Ureter (tissue), 1 donor: ENCODE measurements at regions not wholly inside any gene's neighbourhood (a gene's known extent, or its start where the extent isn't known, plus 50 kb on each side); places are given as distances from the start of the nearest gene placed in this dataset.
"Not testable (repeated sequence)": the region's sequence is repeated elsewhere in the genome, so short reads cannot be mapped to it uniquely, and the experiment has no call there.

ENCODE experiments used
- DNase-seq: peaks from one replicate; pipeline ENCODE4 v3.0.0-alpha.2; 2020; ENCODE audit warnings: low spot score
- donor health status: DM: yes; HTN: yes; CAD: no.

DNA sequence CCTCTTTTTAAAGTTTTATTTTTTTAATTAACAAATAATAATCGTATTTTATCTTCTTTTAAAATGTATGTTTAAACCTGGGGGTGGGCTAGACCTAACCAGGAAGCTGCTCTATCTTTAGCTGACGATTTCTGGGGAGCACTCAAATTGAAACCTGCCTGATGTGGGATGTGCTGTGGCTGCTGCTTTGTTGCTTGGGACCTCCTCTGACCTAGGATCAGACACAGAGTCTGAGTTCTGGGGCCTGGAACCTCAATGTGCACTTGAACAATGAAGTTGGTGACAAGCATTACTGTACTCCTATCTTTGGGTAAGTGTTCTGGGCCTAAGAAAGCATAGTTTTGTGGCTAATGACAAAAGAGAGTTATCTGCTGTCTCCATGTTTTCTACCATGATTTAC lies 386.7 kb downstream of the DAD1 start:
- no peak for DNase-seq

- no peak for DNase-seq
Observed at GRCh38 chr14:22200977-22201605, 387.9 kb downstream of the DAD1 start.

- not testable (repeated sequence) for DNase-seq
Observed at GRCh38 chr14:22200131-22200530, 388.9 kb downstream of the DAD1 start.

DNA sequence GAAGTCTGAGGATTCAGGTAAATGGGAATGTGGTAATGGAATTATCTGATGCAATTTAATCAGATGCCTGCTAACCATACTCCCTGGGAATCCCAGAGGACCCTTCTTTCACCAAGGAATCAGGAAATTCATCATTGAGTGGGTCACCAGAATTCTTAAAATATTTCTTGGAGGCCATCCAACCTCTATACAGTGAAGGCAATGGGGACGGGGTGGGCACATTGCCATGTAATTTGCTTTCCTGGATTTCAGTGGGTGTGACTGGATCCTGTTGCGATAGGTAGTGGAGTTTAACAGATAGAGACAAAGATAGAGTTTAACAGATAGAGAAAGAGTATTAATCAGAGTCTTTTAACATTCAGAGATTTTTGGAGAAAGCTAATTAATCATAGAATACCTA lies 394.4 kb downstream of the DAD1 start:
- no peak for DNase-seq

DNA sequence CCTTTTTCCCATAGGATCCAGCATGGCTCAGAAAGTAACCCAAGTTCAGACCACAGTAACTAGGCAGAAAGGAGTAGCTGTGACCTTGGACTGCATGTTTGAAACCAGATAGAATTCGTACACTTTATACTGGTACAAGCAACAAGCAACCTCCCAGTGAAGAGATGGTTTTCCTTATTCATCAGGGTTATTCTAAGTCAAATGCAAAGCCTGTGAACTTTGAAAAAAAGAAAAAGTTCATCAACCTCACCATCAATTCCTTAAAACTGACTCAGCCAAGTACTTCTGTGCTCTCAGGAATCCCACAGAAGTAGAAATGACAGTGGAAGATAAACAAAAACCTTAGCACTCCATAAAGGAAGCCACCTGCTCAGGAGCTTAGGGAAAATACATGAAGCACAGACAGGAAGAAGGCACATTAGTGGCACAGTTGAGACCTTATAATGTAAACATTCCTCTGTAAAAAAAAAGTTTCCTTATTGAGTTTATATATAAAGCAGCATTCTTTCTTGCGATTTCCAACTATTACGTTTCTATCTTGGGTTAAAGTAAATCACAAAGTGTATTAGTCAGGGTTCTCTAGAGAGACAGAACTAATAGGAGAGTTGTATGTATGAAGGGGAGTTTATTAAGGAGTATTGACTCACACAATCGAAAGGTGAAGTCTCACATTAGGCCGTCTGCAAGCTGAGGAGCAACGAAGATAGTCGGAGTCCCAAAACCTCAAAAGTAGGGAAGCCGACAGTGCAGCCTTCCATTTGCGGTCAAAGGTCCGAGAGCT lies 398.4 kb downstream of the DAD1 start:
- no peak for DNase-seq

DNA sequence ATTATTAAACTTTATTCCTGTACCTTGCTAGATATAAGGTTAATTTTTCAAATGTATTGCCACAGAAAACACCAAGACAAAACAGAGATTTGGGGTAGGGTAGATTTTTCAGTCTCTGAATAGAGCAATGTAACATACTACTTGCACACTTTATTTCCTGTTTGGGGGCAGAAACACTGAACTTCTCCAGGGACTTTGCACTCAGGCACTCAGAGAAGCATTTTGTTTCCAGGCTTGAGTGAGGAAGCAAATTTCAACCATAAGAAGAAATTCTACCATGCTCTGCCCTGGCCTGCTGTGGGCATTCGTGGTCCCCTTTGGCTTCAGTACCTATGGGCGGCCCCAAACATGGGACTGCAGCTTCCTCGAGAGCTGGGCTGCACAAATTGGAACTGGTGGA lies 399.1 kb downstream of the DAD1 start:
- no peak for DNase-seq

DNA sequence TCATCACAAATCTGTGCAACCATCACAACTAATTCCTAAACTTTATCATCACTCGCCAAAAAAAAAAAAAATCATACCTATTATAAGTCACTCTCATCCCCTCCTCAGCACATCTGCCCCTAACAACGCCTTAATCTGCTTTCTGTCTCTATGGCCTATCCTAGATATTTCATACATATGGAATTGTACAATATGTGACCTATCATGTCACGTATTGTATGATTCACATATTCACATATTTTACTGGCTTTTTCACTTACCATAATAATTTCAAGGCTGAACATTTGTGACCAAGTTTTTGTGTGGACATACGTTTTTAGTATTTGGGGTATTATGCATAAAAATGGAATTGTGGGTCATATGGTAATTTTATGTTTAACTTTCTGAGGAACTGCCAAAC lies 400.7 kb downstream of the DAD1 start:
- no peak for DNase-seq

- DNase-seq = no peak
Observed at GRCh38 chr14:22185789-22186188, 403.2 kb downstream of the DAD1 start.

DNA sequence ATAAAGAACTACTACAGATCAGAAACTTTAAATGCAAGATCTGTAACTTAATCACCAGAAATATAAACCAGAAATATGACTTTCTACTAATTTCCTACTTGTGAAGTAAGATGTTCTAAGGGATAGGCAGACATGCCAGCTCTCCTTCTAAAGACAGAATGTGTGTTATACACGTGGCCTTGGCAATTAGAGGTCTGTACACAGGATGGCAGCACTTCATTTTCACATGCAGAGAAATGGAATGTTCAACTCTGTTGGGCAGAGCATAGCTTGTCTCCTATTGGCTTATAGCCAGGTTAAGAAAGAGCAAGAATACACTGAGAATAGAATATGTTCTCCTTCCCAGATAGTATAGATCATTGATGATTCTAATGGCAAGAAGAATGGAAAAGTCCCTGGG lies 403.8 kb downstream of the DAD1 start:
- no peak for DNase-seq

DNA sequence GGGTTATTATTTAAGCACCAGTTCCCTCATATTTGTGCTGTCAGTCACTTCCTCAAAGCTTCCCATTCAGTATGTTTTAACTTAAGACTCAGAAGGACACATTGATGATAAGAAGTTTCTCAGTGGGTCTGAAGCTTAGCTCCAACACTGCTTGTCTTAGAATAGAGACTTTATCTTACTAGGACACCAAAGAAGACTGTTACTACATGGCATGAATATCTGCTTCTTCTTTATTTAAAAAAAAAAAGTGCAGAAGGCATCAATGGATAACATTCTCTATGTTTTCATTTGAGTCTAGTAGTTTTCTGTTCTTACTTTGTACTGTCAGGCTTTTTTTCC lies 404.2 kb downstream of the DAD1 start:
- DNase-seq = no peak

GRCh38 chr14:22184157-22184829 lies 404.7 kb downstream of the DAD1 start:
- DNase-seq = no peak

DNA sequence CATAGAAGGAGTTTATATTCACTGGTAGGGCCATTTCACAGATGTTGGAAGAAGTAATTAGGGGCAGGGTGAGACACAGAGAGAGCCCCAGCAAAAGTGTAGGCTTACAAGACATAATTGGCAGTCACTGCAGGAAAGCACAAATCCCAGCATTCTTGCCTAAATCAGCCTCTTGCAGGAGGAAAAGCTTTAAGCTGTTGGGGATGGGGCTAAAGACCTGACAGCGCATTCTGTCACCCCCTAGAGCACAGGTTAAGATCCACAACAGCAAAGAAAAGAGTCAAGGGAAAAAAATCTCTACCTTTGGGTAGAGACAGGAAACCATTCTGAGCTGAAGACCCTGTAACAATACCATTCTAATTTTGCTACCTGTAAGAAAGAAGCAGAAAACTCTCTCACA lies 409.0 kb downstream of the DAD1 start:
- no peak for DNase-seq

DNA sequence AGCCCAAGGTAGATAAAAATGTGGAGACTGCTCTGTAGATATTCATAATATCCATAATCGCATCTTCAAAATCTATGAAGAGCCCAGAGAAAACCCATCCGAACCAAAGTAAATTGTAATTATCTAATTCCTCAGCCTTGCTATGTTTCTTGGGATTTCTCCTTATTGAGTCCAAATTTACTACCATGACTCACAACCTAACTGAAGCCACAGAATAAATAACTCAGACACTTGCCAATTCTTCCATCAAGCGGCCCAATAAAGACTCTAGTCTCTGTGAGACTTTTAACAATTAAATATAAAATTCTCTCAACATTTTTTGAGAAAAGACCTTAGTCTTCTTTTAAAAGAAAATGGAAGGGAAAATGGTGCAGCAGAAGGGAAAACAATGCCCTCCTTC lies 409.8 kb downstream of the DAD1 start:
- DNase-seq = no peak

DNA sequence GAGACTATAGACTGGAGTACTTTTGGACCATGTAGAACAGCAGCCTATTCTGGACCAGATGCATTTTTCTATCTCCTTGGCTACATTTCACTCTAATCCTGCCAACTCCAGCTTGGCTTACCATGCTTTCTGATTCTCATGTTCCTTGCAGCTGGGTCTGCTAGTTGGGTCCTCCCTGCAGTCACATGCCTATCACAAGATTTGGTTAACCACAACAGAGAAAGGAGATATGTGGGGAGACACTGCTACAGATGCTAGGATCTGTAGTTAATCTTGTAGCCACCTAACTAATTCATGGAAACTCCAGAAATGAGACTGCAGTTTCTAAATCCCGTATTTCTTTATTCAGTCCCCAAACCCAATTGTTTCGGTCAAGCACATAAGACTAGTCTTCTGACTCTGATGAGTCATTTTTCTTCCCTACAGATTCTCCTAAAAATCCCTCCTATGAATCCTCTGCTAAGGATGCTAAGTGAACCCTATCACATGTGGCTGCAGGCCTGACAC lies 410.6 kb downstream of the DAD1 start:
- DNase-seq = no peak

- no peak for DNase-seq
Observed at GRCh38 chr14:22177870-22178269, 411.2 kb downstream of the DAD1 start.

DNA sequence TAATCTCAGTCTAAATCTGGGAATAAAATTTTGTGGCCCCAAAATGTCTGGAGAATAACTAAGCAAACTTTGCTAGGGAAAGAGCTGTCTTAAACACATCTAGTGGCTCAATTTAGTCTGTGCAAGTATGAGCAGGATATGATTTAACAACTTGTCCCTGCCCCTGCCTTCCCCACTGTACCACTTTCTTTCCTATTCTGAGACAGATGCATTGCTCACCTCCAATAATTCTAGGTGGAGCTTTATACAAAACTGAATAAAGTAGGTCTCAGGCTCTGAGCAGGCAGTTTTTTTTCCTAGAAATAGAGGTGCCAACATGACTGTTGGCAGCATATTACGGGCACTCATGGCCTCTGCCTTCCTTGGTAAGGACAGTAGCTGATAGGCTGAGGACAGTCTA lies 412.1 kb downstream of the DAD1 start:
- DNase-seq = no peak

- not testable (repeated sequence) for DNase-seq
Observed at GRCh38 chr14:22175278-22175558, 413.8 kb downstream of the DAD1 start.

- peak; percentile 45 for DNase-seq
Observed at GRCh38 chr14:22174412-22175277, 414.4 kb downstream of the DAD1 start.

DNA sequence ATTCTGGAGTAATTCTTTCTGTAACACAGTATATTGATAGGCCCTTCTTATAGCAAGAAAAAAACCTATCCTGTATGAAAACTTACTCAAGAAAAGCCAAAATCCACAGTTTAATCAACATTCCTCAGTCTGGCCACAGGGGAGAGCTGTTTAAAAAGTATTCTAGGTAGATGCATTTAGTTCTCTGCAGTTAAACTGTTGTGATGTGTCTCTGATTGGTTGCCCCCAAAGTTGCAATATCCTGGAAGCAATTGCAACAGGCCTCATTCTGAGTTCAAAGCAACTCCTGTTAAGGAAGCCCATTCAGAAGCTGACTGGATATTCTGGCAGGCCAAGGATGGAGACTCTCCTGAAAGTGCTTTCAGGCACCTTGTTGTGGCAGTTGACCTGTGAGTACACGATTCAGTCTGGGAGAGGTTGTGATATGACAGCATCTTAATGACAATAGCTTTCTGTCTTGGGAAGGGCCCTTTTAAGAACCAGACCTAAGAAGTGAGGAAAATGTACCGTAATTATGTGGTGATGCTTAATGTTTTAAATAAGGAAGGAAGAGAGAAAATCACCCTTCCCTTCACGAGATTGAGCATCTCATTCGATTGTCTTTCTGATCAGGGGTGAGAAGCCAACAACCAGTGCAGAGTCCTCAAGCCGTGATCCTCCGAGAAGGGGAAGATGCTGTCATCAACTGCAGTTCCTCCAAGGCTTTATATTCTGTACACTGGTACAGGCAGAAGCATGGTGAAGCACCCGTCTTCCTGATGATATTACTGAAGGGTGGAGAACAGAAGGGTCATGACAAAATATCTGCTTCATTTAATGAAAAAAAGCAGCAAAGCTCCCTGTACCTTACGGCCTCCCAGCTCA lies 420.7 kb downstream of the DAD1 start:
- DNase-seq = no peak

- no peak for DNase-seq
Observed at GRCh38 chr14:22164616-22165015, 424.4 kb downstream of the DAD1 start.

GRCh38 chr14:22163051-22163450 lies 426.0 kb downstream of the DAD1 start:
- DNase-seq = no peak
